ENCODE measurements at regions not wholly inside any gene's neighbourhood (a gene's known extent, or its start where the extent isn't known, plus 50 kb on each side); places are given as distances from the start of the nearest gene placed in this dataset.

GRCh38 chr1:218775501-218776021 lies 398.1 kb upstream of the LYPLAL1 start:
- no peak for DNase-seq

DNA sequence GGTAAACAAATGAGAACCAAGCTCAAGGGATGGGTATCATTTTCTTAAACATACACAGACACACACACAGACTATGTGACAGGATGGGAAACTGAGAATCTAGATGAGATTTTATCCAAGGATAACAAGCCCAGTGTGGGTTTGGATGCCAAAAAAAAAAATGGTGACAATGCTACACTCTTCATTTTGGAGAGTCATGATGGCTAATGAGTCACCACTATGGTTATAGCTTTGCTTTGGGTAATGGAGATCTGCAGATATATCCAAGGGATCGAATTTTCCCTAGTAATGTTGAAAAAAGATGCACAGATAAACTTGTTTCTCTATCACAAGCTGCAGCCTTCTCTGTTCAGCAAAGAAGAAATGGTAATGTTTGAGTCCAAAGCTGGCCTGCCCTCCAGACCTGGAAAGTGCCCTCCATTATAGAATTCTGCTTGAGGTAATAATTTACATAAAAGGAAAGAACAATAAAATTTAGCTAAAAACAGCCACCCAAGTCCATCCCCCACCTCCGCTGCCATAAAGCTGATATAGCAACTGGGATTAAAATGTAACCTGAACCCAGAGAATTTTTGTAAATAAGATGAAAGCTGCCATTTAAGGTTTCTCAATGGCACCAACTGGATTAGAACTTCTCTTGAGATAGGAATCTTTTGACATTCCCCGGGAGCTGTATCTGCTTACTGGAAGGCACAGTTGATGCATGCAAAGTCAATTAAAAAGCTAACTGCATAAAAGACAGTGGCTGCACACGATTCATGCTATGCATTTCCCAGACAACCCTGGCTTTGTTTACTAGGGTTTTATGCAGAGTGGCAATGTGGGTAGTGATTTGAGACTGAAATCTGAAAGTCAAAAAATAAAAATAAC lies 395.2 kb upstream of the LYPLAL1 start:
- no peak for DNase-seq

DNA sequence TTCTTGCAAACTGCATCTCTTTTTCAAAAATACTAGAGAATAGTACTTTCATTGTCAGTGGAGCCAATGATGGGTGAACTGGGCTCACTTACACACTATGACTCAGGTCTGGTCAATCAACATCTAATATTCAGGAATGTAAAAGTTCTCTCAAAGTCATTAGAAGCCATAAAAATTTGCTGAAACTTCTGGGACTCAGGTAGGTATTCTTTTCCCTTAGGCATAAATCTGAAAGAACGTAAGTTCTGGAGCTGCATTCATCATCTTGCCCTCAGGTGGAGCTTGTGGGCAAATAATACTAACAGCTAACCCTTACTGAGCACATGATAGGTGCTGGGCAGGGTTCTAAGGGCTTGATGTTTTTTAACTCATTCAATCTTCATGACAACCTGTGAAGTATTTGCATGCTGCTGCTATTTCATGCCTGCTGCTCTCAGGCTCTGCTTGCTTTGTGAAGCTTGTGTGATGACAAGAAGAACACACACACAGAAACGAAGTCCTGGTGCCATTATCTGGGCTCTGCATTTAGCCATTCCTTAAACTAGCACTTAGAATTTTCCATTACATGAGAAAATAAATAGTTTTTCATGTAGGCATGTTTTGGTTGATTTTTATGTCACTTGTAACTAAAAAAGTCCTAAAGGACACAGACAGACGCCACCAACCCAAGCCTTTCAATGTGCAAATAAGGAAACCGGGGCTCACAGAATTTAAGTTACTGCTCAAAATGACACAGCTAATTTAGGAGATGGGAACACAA lies 394.2 kb upstream of the LYPLAL1 start:
- DNase-seq: no peak

DNA sequence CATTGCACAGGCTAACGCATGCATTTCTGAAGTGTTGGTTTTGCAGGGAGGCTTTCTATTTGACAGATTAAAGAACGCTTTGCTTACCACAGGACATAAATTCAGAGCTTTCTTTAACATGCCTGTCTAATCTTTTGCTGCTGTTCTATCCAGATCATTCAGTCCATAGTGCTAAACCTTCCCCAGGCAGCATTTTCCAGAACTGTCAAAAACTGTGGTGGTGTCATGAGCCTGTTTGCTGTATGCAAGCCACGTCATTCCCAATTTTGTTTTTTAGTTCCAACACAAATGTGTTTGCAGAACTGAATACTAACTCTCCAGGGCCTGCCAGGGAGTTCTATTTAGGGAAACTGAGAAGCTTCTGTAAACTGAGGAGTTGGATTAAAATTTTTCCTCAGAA lies 390.5 kb upstream of the LYPLAL1 start:
- DNase-seq: no peak

DNA sequence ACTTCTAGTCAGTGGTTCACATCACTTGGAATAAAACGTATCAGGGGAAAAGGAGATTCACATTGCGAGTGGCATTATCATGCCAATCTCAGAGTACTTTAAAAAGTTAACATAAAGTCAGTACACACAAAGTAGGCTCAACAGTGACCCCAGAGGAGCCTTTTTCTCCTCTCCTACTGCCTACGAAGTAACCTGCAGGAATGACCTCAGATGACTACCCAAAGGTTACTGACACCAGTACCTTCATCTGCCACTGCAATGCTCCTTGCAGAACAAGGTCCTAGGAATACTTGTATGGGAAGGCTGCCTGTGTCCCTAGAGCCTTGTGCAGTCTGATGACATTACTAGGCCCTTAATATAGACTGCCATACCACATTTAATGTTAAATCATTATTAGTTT lies 389.8 kb upstream of the LYPLAL1 start:
- DNase-seq: no peak

- DNase-seq: no peak
Measured at GRCh38 chr1:218785928-218786327, 387.8 kb upstream of the LYPLAL1 start.

DNA sequence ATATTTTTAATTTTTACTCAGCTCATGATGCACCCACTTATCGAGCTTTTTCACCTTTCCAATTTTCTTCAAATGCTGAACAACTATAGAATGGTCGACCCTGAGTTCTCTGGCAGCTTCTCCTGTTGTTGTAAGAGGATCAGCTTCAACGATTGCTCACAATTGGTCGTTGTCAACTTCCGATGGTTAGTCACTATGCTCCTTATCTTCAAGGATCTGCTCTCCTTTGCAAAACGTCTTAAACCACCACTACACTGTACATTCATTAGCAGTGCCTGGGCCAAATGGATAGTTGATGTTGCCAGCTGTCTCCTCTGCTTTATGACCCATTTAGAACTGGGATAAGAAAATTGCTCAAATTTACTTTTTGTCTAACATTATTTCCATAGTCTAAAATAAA lies 385.9 kb upstream of the LYPLAL1 start:
- DNase-seq: no peak

GRCh38 chr1:218796773-218797172 lies 376.9 kb upstream of the LYPLAL1 start:
- DNase-seq: no peak

- DNase-seq: no peak
Measured at GRCh38 chr1:218802799-218803198, 370.9 kb upstream of the LYPLAL1 start.

DNA sequence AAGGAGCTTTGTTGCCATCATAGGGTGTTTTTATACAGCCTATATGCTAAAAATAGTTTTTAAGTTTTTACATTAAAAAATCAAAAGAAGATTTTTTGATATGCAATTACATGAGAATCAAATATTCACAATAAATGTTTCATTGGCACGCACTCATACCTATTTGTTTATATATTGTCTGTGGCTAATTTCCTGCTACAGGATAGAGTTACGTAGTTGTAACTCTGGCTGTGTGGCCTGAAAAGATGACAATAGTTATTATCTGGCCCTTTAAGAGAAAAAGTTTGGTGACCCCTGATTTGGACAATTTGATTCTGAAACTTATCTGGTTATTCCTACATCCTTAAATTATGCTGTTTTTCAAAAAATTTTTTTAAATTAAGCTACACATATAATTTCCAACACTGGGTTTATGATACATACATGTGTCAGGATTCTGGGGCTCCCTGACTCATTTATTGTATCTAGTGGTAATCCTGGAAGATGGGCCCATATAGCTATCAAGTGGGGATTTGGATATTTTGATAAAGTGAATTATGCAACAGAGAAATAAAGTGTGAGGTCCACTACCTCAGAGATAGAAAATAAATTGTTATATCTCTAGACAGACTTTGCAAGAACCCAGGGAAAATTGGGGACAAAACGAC lies 370.2 kb upstream of the LYPLAL1 start:
- DNase-seq: no peak

GRCh38 chr1:218804014-218804785 lies 369.5 kb upstream of the LYPLAL1 start:
- DNase-seq: no peak

GRCh38 chr1:218809061-218809460 lies 364.6 kb upstream of the LYPLAL1 start:
- no peak for DNase-seq

DNA sequence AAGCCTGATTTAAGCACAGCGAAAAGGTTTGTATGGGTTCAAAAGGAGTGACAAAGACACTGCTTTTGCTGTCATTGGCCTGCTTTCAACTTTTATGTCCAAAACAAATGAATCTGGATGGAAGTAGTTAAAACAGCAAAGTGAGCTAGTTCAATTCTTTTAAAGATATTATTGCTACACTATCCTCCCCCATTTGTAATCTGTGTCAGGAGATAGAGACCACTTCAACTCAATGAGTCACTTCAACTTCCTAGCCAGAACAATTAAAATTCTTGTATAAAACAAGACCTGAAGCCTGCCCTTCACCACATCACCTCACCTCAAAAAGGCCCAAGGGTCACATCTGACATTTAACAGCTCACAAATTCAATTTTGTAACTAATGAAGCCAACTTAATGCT lies 364.1 kb upstream of the LYPLAL1 start:
- DNase-seq: no peak

DNA sequence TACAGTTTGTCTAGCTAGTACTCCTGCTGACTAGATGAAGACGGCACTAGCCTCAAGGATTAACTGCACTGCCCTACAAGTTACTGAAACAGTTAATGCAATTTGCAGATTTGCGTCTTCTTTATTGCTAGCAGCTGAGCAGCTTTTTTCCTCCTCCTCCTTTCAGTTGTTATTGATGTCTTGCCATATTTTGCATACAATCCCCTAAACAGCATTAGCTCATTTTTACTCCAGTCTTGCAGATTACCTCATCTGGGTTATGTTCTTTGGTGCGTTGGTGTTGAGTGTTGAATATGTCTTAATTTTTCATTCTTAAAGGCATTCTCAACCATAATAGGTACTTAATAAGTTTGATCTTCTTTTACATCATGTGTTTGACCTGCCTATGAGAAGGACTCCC lies 363.4 kb upstream of the LYPLAL1 start:
- DNase-seq: no peak

- DNase-seq: no peak
Measured at GRCh38 chr1:218811497-218811896, 362.2 kb upstream of the LYPLAL1 start.

DNA sequence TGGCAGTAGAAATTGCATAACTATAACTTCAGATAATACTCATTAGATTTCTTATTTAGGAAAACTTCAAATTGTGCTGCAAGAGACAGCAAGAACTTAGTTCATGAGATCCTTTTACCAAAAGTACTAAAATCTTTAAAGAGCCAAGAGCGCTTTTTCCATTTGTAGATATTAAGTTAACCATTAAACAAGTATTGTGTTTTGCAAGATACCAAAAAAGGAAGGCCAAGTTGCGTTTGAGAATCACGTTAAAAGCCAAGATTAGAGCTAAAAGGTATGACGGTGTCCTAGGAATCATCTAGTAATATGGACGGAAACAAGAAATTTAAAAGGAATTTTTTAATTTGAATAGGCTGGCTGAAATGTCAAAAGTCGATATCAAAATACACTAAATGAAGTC lies 361.3 kb upstream of the LYPLAL1 start:
- DNase-seq: no peak

DNA sequence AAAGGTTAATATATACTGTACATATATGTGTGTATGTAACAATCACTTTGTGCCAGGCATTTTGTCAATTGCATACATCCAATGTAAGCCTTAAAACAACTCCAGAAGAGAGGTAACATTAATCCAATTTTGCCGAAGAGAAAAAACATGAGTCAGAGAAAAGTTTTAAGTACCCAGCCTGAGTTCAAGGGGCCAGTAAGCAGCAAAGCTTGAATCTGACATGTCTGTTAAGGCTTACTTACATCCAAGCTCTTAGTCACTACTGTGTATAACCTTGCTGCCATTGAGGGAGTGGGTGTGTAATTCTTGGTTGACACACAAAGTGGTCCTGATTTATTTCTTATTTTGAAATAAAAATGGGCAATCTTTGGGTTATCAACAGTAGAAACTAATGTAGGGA lies 360.4 kb upstream of the LYPLAL1 start:
- no peak for DNase-seq

- DNase-seq: no peak
Measured at GRCh38 chr1:218815076-218815475, 358.6 kb upstream of the LYPLAL1 start.

GRCh38 chr1:218817071-218817470 lies 356.6 kb upstream of the LYPLAL1 start:
- DNase-seq: no peak

DNA sequence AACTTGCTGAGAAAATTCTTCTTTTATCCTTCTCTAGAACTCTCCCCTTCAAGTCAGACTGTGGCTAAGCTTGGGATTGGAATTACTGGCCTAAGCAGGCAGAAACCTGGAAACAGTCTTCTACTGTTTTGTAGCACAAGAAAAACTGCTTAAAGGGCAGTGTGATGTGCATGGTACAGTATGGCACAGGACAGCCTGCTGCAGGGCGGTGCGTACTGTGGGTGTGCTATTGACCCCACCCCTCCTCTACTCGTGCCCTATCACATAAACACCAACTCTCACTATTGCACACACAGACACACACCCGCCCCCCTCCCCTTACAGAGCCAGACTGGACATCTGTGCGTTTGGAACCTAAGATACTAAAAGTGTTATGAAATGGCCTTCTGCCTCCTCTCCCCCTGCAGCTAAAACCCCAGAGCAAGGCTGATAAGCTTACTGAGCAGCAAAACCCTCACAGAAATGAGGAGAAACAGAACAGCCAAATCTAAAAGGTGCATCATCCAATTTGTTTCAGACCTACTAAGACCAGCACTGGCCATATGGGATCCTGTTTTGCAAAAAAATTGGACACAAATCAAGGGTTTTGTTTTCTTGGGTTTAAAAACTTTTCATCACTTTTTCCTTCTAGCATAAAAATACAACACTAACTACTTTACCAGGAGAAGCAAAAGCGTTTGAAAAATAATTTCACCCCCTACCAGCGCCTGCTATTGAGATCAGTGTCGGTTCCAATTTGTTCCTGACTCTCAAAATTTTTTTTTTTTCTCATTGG lies 355.8 kb upstream of the LYPLAL1 start:
- DNase-seq: no peak

DNA sequence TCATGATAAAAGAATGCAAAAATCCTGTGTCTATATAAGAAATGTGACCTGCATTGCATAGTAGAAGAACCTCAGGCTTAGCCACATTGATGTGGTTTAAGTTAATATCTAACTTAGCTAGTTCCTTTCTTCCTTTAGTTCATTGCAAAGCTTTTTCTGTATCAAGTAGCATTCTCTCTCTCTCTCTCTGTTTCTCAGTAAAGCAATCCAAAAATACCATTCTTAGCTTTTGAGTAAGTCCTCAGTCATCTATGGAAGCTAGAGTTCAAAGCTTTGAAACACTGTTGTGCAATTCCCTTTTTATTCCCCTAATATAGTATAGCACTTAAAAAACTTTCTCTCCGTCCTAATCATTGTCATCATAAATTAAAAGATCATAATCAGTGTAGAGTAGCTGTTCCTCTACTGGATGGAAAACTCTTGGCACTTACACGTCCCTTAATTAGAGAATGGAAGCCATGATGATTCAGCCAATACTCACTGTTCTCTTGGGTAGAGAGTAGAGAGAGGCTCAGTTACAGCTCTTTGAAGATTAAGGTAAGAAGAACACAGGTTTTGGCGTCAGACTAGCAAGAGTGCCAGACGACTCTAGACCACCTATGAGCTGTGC lies 350.3 kb upstream of the LYPLAL1 start:
- DNase-seq: no peak

Data from effector CD4-positive, alpha-beta T cell (primary cell).